ENCODE measurements at regions not wholly inside any gene's neighbourhood (a gene's known extent, or its start where the extent isn't known, plus 50 kb on each side); places are given as distances from the start of the nearest gene placed in this dataset.
"Not testable (repeated sequence)": the region's sequence is repeated elsewhere in the genome, so short reads cannot be mapped to it uniquely, and the experiment has no call there.

DNA sequence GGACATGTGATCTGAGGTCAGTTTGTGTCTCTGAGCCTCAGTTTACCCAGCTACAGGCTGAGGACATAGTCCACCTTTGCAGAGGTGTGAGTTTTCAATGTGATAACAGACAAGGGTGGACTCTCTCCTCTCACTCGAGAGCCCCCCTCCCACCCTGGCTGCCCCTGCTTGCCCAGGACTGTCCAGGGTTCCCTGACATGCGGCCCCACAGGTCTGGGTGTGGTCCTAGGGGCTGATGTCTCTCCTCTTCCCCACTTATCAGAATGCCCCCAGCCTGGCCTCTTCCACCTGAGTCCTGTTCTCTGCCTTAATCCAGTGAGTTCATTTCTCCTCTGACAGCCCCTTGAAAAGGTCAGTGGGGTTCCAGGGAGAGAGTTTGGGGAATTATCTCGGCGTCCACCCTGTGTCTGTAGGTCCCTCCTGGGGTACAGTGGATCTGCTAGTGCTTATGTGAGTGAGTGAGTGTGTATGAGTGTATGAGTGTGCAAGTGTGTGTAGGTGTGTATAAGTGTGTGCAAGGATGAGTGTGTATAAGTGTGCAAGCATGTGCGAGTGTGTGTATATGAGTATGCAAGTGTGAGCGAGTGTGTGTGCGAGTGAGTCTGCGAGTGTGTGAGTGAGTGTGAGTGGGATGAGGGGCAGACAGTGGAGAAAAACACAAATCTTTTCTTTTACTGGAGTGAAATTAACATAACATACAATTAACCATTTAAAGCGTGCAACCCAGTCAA is 175.0 kb downstream of the IRF8 start:
- no peak for DNase-seq (ENCODE audit: low read depth, low spot score)

DNA sequence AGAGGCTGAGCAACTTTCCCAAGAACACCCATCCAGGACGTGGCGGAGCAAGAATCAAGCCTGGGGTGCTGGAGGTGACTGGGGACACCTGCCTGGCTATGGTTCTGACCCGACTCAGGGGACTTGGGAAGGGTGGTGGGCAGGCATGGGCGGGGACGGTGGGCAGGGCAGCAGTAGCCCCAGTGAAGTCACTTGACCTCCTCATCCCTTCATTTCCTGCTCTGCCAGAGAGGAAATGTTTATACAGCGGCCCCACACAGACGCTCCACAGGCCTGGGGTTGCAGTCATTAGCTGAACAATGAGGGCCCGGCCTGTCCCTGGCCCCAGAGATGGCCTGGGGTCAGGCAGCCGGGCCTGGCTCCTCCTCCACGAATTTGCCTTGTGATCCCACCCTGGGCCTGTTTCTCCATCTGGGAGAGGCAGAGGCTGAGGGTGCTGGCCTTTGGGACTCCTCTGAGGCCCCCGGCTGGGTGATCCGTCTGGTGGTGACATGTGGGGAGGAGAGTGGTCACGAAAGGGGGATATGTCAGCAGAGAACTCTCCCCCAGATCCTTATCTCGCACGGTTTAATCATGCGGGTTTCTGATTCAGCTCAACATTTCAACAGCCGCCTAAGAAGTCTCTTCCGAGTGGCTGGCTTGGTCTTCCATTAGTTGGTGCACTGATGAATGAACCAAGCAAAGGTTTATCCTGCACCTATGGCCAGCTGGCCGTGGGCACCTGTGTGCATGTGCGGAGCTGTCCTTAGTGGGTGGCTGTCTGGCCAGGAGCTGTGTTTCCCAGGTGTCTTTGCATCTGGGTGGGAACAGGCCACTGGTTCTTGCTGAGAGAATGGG is 175.9 kb downstream of the IRF8 start:
- peak; percentile 91 for DNase-seq (ENCODE audit: low read depth, low spot score)

DNA sequence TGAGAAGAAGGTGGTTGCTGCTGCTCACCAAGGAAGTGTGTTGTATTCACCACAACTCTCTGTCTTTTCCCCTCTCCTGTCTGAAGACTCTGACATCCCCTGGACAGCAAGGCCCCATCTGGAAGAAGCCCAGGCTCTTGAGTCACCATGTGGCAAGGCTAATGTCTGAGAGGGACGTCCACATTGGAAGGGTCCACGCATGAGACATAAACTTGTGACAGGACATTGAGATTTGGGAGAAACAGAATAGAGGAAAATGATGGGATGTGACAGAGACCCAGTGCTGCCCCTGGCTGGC is 176.5 kb downstream of the IRF8 start:
- no peak for DNase-seq (ENCODE audit: low read depth, low spot score)

DNA sequence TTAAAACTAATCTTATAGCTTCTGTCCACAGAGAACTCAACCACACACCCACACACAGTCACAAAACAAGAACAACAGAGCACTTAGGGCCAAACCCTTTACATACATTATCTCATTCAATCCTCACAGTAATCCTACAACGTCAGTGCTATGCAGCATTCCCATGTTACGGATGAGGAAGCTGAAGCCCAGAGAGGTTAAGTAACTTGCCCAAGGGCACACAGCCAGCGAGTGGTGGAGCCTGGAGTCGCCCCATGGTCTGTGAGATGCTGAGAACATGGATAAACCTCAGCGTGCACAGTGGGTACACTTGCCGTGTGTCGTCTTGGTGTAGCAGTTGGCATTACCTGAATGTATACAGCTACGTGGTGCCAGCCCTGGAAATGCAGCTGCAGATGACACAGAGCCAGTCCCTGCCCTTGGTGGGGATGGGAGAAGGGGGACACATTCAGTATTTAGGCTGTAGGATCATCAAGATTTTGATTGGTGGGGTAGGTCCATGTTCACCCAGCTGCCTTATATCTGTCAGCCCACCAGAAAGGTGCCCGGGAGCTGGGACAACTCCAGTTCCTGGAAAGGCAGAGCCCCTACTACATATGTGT is 177.0 kb downstream of the IRF8 start:
- DNase-seq (ENCODE audit: low read depth, low spot score): no peak

DNA sequence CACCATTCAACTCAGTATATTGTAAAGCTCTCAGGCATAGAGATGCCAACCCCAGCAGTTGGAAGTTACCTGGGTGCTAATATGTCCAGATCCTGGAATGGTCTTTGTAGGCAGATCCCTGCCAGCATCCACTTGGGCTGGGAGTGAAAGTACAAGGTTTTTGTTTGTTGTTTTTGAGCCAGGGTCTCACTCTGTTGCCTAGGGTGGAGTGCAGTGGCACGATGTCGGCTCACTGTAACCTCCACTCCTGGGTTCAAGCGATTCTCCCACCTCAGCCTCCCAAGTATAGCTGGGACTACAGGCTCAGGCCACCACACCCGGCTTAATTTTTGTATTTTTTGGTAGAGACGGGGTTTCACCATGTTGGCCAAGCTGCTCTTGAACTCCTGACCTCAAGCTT is 177.6 kb downstream of the IRF8 start:
- no peak for DNase-seq (ENCODE audit: low read depth, low spot score)

DNA sequence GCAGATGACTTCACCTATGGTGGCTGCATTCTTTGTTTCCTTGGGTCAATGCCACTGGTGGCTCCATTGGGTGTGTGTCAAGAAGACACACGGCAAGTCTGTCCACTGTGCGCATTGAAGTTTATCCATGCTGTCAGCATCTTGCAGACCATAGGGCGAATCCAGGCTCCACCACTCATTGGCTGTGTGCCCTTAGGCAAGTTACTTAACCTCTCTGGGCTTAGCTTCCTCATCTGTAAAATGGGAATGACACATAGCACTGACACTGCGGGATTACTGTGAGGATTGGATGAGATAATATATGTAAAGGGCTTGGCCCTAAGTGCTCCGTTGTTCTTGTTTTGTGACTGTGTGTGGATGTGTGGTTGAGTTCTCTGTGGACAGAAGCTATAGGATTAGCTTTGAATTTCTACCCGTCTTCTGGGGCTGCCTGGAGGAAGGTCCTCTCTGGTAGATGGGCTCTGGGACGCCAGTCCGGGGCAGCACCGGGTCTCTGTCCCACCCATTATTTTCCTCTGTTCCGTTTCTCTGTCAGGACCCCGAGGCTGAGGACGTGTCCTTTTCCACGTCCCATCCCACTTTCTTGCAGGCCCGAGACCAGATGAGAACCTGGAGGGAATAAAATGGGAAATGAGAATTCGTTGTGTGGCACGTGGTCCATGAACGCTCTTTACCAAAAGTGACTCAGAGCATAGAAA is 178.4 kb downstream of the IRF8 start:
- DNase-seq (ENCODE audit: low read depth, low spot score): no peak

DNA sequence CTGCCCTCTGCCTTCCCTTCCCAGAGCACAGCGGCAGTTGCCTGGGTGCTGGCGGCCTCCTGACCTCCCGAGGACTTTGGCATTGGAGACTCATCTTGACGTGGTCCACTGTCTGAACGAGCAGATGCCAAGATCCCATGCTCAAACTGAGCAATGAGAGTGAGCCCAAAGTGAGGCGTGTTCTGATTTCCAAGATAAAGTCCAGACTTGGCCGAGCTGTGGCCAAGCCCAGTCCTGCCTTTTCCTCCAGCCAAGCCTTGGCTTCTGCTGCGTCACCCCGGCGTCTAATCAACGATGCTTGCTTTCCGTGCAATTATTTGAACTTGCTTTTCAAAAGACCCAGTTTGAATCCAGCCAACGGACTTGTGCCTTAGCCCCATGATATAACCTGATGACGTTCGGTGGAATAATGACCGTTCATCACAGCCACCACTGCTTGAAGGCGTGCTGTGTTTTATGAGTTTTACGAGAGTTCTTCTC is 179.2 kb downstream of the IRF8 start:
- no peak for DNase-seq (ENCODE audit: low read depth, low spot score)

DNA sequence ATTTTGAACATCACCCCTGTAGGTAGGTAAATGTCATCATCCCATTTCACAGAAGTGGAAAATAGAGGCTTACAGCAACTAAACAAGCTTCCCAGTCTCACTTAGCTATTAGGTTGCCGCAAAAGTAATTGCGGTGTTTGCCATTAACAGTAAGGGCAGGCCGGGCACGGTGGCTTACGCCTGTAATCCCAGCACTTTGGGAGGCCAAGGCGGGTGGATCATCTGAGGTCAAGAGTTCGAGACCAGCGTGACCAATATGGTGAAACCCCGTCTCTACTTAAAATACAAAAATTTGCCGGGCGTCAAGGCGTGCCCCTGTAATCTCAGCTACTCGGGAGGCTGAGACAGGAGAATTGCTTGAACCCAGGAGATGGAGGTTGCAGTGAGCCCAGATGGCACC is 179.7 kb downstream of the IRF8 start:
- DNase-seq (ENCODE audit: low read depth, low spot score): not testable (repeated sequence)

DNA sequence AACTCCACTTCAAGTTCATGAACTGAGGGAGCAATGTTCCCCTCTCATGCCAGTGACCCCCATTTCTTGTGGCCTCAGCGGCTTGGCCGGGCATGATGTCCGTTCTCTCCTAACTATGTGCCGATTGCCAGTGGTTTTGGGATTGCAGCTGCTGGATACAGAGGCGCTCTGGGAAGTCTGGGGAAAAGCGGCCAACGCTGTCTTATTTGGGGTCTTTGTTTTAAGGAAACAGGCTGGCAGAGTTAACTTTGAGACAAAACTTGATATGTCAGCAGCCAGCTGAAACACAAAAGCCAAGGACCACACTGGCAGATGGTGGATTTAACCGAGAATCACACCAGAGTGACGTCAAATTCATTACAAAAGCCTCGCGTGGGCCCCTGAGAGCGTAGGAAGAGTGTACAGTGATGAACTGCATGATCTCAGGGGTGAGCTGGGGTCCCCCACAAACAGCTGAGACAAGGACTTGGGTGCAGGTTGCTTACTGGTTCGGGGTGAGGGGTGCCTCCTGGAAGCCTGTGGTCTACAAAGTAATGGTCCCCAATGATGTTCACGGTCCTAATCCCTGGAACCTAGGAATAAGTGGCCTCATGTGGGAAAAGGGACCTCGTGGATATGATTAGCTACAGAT is 180.4 kb downstream of the IRF8 start:
- DNase-seq (ENCODE audit: low read depth, low spot score): no peak

DNA sequence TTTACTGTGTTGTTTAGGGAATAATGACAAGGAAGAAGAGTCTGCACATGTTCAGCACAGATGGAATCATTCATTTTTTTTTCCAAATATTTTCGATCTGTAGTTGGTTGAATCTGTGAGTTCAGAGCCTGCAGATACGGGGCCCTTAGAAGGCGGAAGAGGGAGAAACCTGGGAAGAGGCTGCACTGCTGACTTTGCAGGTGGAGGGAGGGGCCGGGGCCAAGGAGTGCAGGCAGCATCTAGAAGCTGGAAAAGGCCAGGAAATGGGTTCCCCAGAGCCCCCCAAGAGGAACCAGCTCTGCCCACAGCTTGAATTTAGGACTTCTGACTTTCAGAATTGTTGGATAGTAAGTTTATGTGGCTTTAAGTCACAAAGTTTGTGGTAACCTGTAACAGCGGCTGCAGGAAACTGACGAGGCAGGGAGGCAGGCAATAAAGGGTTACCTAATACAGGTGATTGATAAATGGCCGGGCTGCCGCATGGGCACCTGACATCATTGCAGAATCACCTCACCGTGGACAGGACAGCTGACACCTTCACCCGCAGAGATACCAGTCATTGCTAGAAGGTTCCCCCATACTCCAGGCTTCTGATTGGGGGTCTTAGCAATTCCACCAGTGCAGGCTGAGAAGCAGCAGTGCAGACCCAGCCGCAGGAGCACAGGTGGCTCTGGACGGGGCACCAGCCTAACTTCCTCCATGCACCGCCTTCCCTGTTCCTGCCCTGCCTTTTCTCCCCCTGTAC is 181.3 kb downstream of the IRF8 start:
- no peak for DNase-seq (ENCODE audit: low read depth, low spot score)

DNA sequence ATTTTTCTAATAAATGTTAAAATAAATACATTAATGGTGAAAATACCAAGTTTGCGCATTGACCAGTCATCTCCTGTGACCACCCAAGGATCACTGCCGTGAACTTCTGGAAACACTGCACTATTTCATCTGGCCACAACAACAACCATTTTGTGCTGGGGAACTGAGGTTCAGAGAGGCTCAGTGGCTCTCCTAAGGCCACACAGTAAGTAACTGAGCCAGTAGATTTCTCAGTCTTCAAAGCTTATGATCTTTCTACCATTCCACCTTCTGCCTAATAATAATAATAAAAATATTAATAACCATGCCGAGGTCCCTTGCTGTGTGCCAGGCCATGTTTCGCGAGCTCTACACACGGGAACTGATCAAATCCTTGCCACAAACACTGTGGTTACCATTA is 182.0 kb downstream of the IRF8 start:
- DNase-seq (ENCODE audit: low read depth, low spot score): no peak

DNA sequence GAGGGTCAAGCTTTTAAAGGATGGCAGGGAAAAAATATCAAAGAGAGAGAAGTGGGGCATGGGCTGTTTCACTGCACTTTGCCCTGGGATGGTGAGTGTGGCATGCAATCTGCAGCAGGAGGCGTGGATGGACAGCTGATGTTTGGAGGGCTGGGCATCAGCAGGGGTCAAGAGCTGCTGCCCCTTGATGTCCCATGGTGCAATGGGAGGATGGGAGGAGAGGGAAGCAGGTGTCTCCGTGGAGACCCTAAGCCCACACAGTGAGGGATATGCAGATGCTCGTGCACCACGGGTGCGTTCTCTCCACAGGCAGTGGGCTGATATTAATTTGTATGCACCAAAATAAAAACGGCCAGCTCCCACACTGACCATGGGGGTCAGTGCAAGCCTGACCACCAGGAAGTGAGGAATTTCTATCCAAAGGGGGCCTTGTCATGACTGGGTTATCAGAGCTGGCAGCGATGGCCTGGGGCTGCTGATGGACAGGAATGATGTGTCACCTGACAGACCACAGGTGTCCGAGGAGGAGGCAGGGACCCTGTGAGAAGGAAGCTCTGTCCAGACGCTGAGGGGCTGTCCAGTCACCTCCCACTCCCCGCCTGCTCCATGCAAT is 183.6 kb downstream of the IRF8 start:
- peak; percentile 24 for DNase-seq (ENCODE audit: low read depth, low spot score)

DNA sequence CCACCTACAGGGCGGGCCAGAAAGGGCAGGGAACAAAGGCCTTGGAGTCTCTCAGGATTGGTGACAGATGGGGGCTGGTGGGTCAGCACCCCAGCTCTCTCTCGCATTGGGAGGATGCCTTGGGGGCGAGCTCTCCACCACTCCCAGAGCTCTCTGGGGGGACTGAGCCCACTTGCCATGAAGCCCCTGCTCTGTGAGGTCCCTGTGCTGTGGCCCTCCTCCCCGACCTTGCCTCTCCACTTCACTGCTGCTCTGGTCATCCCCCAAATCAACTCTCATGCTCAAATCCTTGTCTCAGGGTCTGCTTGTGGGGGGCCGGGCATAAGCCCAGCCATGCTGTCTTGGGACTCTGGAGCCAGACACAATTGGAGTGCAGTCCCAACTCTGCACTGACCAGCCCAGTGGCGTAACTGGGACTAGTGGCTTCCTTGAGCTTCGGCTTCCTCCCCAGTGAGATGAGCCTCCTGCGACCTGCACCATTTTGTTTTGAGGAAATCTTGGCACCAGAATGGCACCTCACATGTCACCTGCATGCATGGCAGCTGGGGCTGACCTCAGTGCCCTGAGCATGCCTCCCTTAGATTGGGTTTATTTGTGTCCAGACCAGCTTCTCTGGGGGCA is 184.5 kb downstream of the IRF8 start:
- no peak for DNase-seq (ENCODE audit: low read depth, low spot score)

DNA sequence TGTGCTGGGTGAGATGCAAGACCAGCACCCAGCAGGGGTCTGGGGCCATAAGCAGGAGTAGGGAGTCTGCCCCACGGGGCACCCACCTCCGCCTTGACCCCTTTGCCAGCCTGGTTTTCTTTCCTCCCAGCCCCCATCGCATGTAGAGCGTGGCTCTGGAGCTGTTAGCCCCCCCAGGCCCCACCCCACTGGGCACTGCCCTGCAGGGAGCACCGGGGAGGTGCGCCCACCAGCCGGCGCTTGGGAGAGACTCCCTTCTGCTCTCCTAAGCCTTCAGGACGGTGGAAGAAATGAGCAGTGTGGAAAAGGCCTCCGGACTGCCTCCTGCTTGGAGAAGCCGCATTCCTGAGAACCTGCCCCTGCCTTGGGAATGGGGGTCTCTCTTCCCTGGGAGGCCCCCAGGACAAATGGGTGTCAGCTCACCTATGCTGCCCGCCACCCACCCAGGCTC is 186.2 kb downstream of the IRF8 start:
- DNase-seq (ENCODE audit: low read depth, low spot score): no peak

DNA sequence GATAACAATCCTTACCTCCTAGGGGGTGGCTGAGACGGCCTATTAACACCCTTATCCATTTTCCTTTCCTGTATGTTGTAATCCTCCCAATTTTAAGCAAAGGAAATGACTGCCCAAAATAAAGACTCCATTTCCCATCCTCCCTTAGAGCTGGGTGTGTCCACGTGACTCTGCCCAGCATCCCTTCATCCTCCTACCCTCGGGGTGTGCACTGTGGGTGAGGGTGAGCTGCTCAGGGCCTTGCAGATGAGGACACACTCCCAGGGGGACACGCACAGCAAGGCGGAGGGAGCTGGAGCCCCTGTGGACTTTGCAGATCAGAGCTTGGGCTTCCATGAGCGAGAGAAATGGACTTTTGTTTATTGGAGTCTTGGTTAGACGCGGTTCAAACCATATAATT is 186.8 kb downstream of the IRF8 start:
- DNase-seq (ENCODE audit: low read depth, low spot score): no peak

DNA sequence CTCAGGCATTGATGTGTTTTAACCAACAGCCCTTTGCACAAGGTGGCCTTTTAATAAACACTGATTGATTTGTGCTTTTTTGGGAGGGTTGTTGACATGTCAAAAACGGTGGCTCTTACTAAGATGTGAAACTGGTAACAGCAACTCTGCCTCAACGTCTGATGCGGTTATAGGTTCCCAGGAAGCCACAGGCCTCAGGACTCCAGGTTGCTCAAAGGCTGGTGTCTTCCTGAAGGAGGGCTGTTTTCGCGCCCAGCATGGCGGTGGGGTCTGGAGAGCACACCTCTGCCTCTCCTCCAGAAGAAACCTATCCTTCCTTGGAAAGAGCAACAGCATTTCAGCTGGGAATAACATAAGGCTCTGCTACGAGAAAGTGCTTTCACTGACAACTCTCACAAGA is 187.5 kb downstream of the IRF8 start:
- DNase-seq (ENCODE audit: low read depth, low spot score): no peak

DNA sequence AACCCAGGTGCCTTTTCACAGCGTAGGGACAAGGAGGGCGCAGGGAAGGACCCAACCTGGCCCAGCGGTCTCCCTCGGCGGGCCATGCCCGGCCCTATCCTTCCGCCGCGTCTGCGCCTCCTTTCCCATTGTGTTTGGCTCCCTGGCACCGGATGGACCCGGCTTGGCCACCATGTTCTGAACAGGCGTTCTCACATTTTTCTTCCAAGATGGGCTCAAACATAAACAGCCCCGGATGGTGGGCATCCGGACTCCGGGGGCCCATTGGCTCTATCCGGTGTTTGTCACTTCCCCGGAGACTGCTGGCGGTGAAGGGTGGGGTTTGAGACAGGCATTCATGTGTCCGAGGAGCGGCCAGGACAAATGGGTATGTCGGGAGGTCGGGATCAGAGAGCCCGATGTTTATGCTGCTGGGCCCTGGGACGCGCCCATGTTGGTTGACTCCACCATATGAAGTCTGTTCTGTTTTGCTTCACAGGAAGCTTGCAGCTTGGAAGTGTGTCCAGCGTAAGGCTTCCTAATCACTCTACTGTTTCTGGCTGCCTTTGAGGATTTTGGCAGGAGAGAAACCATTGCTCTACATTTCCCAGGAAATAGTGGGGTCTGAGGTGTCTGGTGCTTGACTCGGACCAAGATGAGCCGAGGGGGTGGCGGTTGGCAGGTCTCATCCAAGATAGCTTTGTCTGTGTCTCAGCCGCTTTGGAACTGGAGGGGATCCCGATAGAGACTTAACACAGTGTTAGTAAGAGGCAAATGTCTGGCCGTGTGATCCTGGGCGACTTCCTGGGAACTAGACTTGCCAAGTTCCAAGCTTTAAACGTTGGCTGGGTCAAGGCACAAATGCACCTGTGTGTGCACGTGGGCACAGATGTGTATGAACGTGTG is 188.3 kb downstream of the IRF8 start:
- no peak for DNase-seq (ENCODE audit: low read depth, low spot score)

DNA sequence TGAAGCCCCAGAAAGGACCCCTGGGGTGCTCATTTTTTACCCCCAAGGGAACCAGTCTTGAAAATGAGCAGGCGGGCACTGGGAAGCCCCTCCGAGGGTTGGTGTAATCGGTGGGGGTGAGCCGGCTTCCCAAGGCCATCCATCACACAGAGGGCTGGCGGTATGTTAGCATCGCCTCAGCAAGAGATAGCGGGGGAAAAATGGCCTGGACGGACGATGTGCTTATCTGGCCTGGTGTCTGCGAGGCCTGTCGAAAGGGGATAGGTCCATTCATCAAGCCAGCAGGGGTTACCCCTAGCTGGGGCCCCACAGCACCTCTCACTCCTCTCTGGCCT is 188.9 kb downstream of the IRF8 start:
- peak; percentile 30 for DNase-seq (ENCODE audit: low read depth, low spot score)

DNA sequence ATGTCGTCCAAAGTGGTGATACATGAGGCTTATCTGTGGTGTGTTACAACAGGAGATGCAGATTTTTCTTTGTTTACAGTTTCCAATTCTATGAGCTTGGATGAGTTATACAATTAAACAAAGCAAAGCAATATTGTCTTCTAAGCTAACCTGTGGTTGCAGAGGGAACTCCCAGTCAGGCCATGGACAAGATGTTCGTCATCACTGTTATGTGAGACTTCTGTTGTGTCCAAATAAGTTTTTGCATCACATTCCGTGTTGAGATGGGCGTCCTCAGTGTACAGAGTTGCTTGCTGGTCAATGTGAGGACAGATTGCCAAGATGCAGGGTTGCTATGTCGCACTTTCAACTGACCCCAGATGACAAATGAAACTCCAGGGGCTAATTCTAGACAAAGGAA is 189.3 kb downstream of the IRF8 start:
- no peak for DNase-seq (ENCODE audit: low read depth, low spot score)
